ENCODE measurements at regions not wholly inside any gene's neighbourhood (a gene's known extent, or its start where the extent isn't known, plus 50 kb on each side); places are given as distances from the start of the nearest gene placed in this dataset.

GRCh38 chr4:55238407-55238806 is 107.6 kb upstream of the SRD5A3 start:
- H3K27me3 Mint-ChIP-seq = peaks cover 3% of the 10 kb centered on the region
- DNase-seq = no peak
- H3K9me3 Mint-ChIP-seq = peaks cover 20% of the 10 kb centered on the region
- no peak overlapping the region for H3K4me3 Mint-ChIP-seq
- no peak overlapping the region for H3K27ac Mint-ChIP-seq
- H3K36me3 Mint-ChIP-seq (ENCODE audit: low read depth) = no peaks in the 10 kb centered on the region
- CTCF ChIA-PET = no interaction called here
- intact Hi-C loops (cut with micrococcal nuclease) = no loop called here
- POLR2A ChIA-PET = no interaction called here
- ATAC-seq (ENCODE audit: low read depth) = no peak
- no peaks in the 10 kb centered on the region for H3K4me1 Mint-ChIP-seq
- no peak for TF ChIP-seq CTCF (IDR thresholded peaks at IDR 0.05)

GRCh38 chr4:55241461-55241860 is 104.6 kb upstream of the SRD5A3 start:
- H3K27ac Mint-ChIP-seq = no peak overlapping the region
- no peaks in the 10 kb centered on the region for H3K4me1 Mint-ChIP-seq
- H3K27me3 Mint-ChIP-seq = peaks cover 8% of the 10 kb centered on the region
- peaks cover 16% of the 10 kb centered on the region for H3K9me3 Mint-ChIP-seq
- DNase-seq = no peak
- intact Hi-C loops (cut with micrococcal nuclease) = no loop called here
- no peaks in the 10 kb centered on the region for H3K36me3 Mint-ChIP-seq (ENCODE audit: low read depth)
- no peak for TF ChIP-seq CTCF (IDR thresholded peaks at IDR 0.05)
- ChIA-PET POLR2A (no interaction called here), CTCF (no interaction called here)
- ATAC-seq (ENCODE audit: low read depth) = no peak
- H3K4me3 Mint-ChIP-seq = no peak overlapping the region

- ChIA-PET POLR2A (no interaction called here), CTCF (no interaction called here)
- Mint-ChIP-seq H3K27me3 (peaks cover 8% of the 10 kb centered on the region), H3K9me3 (peaks cover 16% of the 10 kb centered on the region), H3K36me3 (ENCODE audit: low read depth) (no peaks in the 10 kb centered on the region), H3K27ac (no peak overlapping the region), H3K4me1 (no peaks in the 10 kb centered on the region), H3K4me3 (no peak overlapping the region)
- no peak for ATAC-seq (ENCODE audit: low read depth)
- intact Hi-C loops (cut with micrococcal nuclease) = no loop called here
- TF ChIP-seq CTCF (IDR thresholded peaks at IDR 0.05) = no peak
- no peak for DNase-seq
These were observed 103.5 kb upstream of the SRD5A3 start for GRCh38 chr4:55242506-55242905.

- Mint-ChIP-seq H3K9me3 (no peaks in the 10 kb centered on the region), H3K4me3 (no peak overlapping the region), H3K36me3 (ENCODE audit: low read depth) (no peaks in the 10 kb centered on the region), H3K27ac (no peak overlapping the region), H3K4me1 (no peaks in the 10 kb centered on the region), H3K27me3 (peaks cover 5% of the 10 kb centered on the region)
- no peak for DNase-seq
- TF ChIP-seq CTCF (IDR thresholded peaks at IDR 0.05) = no peak
- intact Hi-C loops (cut with micrococcal nuclease) = no loop called here
- ChIA-PET CTCF (no interaction called here), POLR2A (no interaction called here)
- ATAC-seq (ENCODE audit: low read depth) = no peak
These were observed 98.5 kb upstream of the SRD5A3 start for GRCh38 chr4:55247521-55247920.

- ATAC-seq (ENCODE audit: low read depth) (no peak), DNase-seq (no peak)
- H3K36me3 Mint-ChIP-seq (ENCODE audit: low read depth) = no peaks in the 10 kb centered on the region
- no peaks in the 10 kb centered on the region for H3K4me1 Mint-ChIP-seq
- ChIA-PET CTCF (no interaction called here), POLR2A (no interaction called here)
- peaks cover 2% of the 10 kb centered on the region for H3K27me3 Mint-ChIP-seq
- intact Hi-C loops (cut with micrococcal nuclease) = no loop called here
- no peaks in the 10 kb centered on the region for H3K9me3 Mint-ChIP-seq
- TF ChIP-seq CTCF (IDR thresholded peaks at IDR 0.05) = no peak
- H3K27ac Mint-ChIP-seq = no peak overlapping the region
- no peak overlapping the region for H3K4me3 Mint-ChIP-seq
These were observed 97.3 kb upstream of the SRD5A3 start for GRCh38 chr4:55248756-55249155.
